H1 (cell line): ENCODE measurements at regions not wholly inside any gene's neighbourhood (a gene's known extent, or its start where the extent isn't known, plus 50 kb on each side); places are given as distances from the start of the nearest gene placed in this dataset.

ENCODE experiments used
- CTCF ChIA-PET: fragments of 300-600 bp; sonication (Branson Sonifier 250); formaldehyde crosslinking; loops from one replicate; lab custom pipeline; 2021; ENCODE audit not compliant: partially characterized antibody; lab: Charles Lee
- POLR2A ChIA-PET: fragments of 300-600 bp; sonication (Branson Sonifier 250); formaldehyde crosslinking; loops from one replicate; lab custom pipeline; 2021; ENCODE audit warnings: inconsistent platforms; ENCODE audit not compliant: partially characterized antibody; lab: Charles Lee
- DNase-seq, 2 experiments: peaks; one replicate each; pipeline versions ENCODE4 v3.0.0 to v3.0.0-alpha.2; 2010 to 2022; ENCODE audit warnings: low spot score in 2 of 2, low read depth in 1 of 2, mixed read lengths in 1 of 2
- FAIRE-seq: peaks from 2 replicates; lab custom pipeline; 2011; peaks lifted over from hg19 to GRCh38; lab: Jason Lieb, UNC
- H2AFZ ChIP-seq: 2 replicates; pipeline ENCODE4 v1.8.1; 2012; ENCODE audit warnings: low read length, inconsistent platforms
- H2AK5ac ChIP-seq: 2 replicates; pipeline ENCODE4 v1.6.1; 2013; ENCODE audit warnings: low read depth, low read length
- H2BK120ac ChIP-seq: replicated peaks from 2 replicates; pipeline ENCODE3; 2013; ENCODE audit warnings: low read depth, low read length, inconsistent platforms
- H2BK12ac ChIP-seq: 2 replicates; pipeline ENCODE4 v1.6.1; 2013; ENCODE audit warnings: low read depth, low read length
- H2BK15ac ChIP-seq: 2 replicates; pipeline ENCODE4 v1.6.1; 2013; ENCODE audit warnings: low read length
- H2BK20ac ChIP-seq: 2 replicates; pipeline ENCODE4 v1.6.1; 2013; ENCODE audit warnings: low read length
- H2BK5ac ChIP-seq: 2 replicates; pipeline ENCODE4 v1.6.1; 2013; ENCODE audit warnings: low read depth, low read length
- H3K14ac ChIP-seq: 2 replicates; pipeline ENCODE4 v1.6.1; 2013; ENCODE audit warnings: inconsistent platforms; ENCODE audit not compliant: insufficient read length
- H3K18ac ChIP-seq: 2 replicates; pipeline ENCODE4 v1.6.1; 2013; ENCODE audit warnings: low read length; ENCODE audit errors: extremely low read depth
- H3K23ac ChIP-seq: 2 replicates; pipeline ENCODE4 v1.6.1; 2013; ENCODE audit warnings: inconsistent platforms; ENCODE audit not compliant: insufficient read length
- H3K23me2 ChIP-seq: 2 replicates; pipeline ENCODE4 v1.6.1; 2013; ENCODE audit warnings: low read depth, low read length
- H3K27ac ChIP-seq: 2 replicates; pipeline ENCODE4 v1.6.1; 2011; ENCODE audit warnings: low read depth, low read length, inconsistent platforms
- H3K27me3 ChIP-seq, 4 experiments: replicated peaks in 1 of 4; 1 replicate in 1 of 4; 2 replicates in 3 of 4; pipeline versions ENCODE4 v1.6.1 to v1.8.1; 2011 to 2013; ENCODE audit warnings: low read length in 3 of 4, mild to moderate bottlenecking in 3 of 4, inconsistent platforms in 2 of 4, mixed read lengths in 2 of 4, moderate library complexity in 1 of 4; ENCODE audit not compliant: control insufficient read depth in 3 of 4, insufficient read depth in 3 of 4; ENCODE audit errors: extremely low read depth in 1 of 4
- H3K36me3 ChIP-seq, 4 experiments: 2 replicates each; pipeline versions ENCODE4 v1.6.1 to v1.8.1; 2011 to 2013; ENCODE audit warnings: mild to moderate bottlenecking in 4 of 4, low read length in 3 of 4, moderate library complexity in 2 of 4, control low read depth in 1 of 4, inconsistent platforms in 1 of 4; ENCODE audit not compliant: insufficient read depth in 4 of 4, control insufficient read depth in 2 of 4
- H3K4ac ChIP-seq: replicated peaks from 2 replicates; pipeline ENCODE3; 2013; ENCODE audit warnings: low read length, low read depth, mixed read lengths, inconsistent platforms; ENCODE audit not compliant: insufficient read length
- H3K4me1 ChIP-seq, 4 experiments: replicated peaks in 1 of 4; 1 replicate in 1 of 4; 2 replicates in 3 of 4; pipeline versions ENCODE4 v1.6.1 to v1.8.1; 2011 to 2013; ENCODE audit warnings: low read length in 3 of 4, inconsistent platforms in 2 of 4, mixed read lengths in 1 of 4; ENCODE audit not compliant: insufficient read depth in 4 of 4, control insufficient read depth in 3 of 4
- H3K4me2 ChIP-seq, 2 experiments: 2 replicates each; pipeline versions ENCODE4 v1.6.1 to v1.8.1; 2011 to 2013; ENCODE audit warnings: low read depth in 2 of 2, low read length in 2 of 2, control low read depth in 1 of 2, inconsistent platforms in 1 of 2, mild to moderate bottlenecking in 1 of 2; ENCODE audit not compliant: insufficient read depth in 1 of 2
- H3K4me3 ChIP-seq, 4 experiments: fragments of 200-600, 300-600 bp in 1 of 4; sonication (generic), shearing (Covaris generic), sonication (Bioruptor Twin) in 1 of 4; 2 replicates each; pipeline versions ENCODE4 v1.5.1 to v1.8.1; 2011 to 2016; ENCODE audit warnings: low read length in 4 of 4, low read depth in 3 of 4, control low read depth in 2 of 4, inconsistent platforms in 2 of 4, mild to moderate bottlenecking in 2 of 4, mixed read lengths in 1 of 4, moderate library complexity in 1 of 4; ENCODE audit not compliant: insufficient read depth in 2 of 4; ENCODE audit errors: extremely low read depth in 1 of 4
- H3K56ac ChIP-seq: replicated peaks from 2 replicates; pipeline ENCODE3; 2013; ENCODE audit warnings: low read depth, mild to moderate bottlenecking, mixed read lengths, low read length, inconsistent platforms; ENCODE audit not compliant: insufficient read length
- H3K79me1 ChIP-seq: 2 replicates; pipeline ENCODE4 v1.6.1; 2013; ENCODE audit warnings: low read depth, low read length, control low read depth
- H3K79me2 ChIP-seq, 2 experiments: 2 replicates each; pipeline versions ENCODE4 v1.6.1 to v1.8.1; 2012 to 2013; ENCODE audit warnings: low read length in 2 of 2, mild to moderate bottlenecking in 2 of 2, inconsistent platforms in 1 of 2; ENCODE audit not compliant: insufficient read depth in 2 of 2, control insufficient read depth in 1 of 2
- H3K9ac ChIP-seq, 4 experiments: replicated peaks in 1 of 4; 1 replicate in 1 of 4; 2 replicates in 3 of 4; pipeline versions ENCODE4 v1.6.1 to v1.8.1; 2011 to 2013; ENCODE audit warnings: low read depth in 3 of 4, low read length in 3 of 4, control low read depth in 2 of 4, mild to moderate bottlenecking in 2 of 4, moderate library complexity in 2 of 4, inconsistent platforms in 1 of 4; ENCODE audit errors: extremely low read depth in 1 of 4
- H3K9me3 ChIP-seq, 2 experiments: 2 replicates each; pipeline versions ENCODE4 v1.6.1 to v1.8.1; 2012 to 2013; ENCODE audit warnings: mild to moderate bottlenecking in 2 of 2, moderate library complexity in 2 of 2, control low read depth in 1 of 2, inconsistent platforms in 1 of 2, low read depth in 1 of 2, low read length in 1 of 2, mixed read lengths in 1 of 2; ENCODE audit not compliant: insufficient read depth in 2 of 2
- H4K20me1 ChIP-seq, 2 experiments: replicated peaks in 1 of 2; 2 replicates each; pipeline versions ENCODE3 to v1.8.1; 2011 to 2013; ENCODE audit warnings: inconsistent platforms in 2 of 2, low read length in 2 of 2, mild to moderate bottlenecking in 1 of 2; ENCODE audit not compliant: insufficient read depth in 2 of 2, control insufficient read depth in 1 of 2
- H4K5ac ChIP-seq: 2 replicates; pipeline ENCODE4 v1.6.1; 2013; ENCODE audit warnings: low read length, low read depth, mixed read lengths, inconsistent platforms; ENCODE audit not compliant: insufficient read length
- H4K8ac ChIP-seq: 2 replicates; pipeline ENCODE4 v1.8.0; 2013; ENCODE audit warnings: mild to moderate bottlenecking, moderate library complexity, low read length, inconsistent platforms; ENCODE audit not compliant: insufficient read depth; ENCODE audit errors: extremely low read depth
- H4K91ac ChIP-seq: replicated peaks from 2 replicates; pipeline ENCODE3; 2013; ENCODE audit warnings: low read length, mixed read lengths, inconsistent platforms; ENCODE audit not compliant: insufficient read length
- ASH2L ChIP-seq: fragments of 200-600, 300-600 bp; sonication (generic); IDR thresholded peaks from one replicate; pipeline ENCODE4 v1.7.1; 2017; ENCODE audit warnings: low read length
- GABPA ChIP-seq: IDR thresholded peaks from 2 replicates; pipeline ENCODE4 v1.6.1; 2011; ENCODE audit warnings: mild to moderate bottlenecking, low read length, moderate library complexity, borderline replicate concordance; ENCODE audit not compliant: insufficient read depth
- GTF2F1 ChIP-seq: IDR thresholded peaks from 2 replicates; pipeline ENCODE4 v1.6.1; 2012; ENCODE audit warnings: low read depth, low read length, improper control_type of control experiment, borderline replicate concordance
- KDM5A ChIP-seq: fragments of 200-600 bp; IDR thresholded peaks from 2 replicates; pipeline ENCODE4 v1.7.1; 2012; ENCODE audit warnings: mild to moderate bottlenecking, low read length, inconsistent platforms, mixed read lengths
- MAFK ChIP-seq: IDR thresholded peaks from 2 replicates; pipeline ENCODE4 v1.6.1; 2012; ENCODE audit warnings: low read depth, mild to moderate bottlenecking, improper control_type of control experiment, low read length
- MAX ChIP-seq: IDR thresholded peaks from 2 replicates; pipeline ENCODE4 v1.6.1; 2012; ENCODE audit warnings: inconsistent platforms
- RFX5 ChIP-seq: IDR thresholded peaks from 2 replicates; pipeline ENCODE4 v1.6.1; 2011; ENCODE audit warnings: low read depth, low read length, improper control_type of control experiment, borderline replicate concordance
- SAP30 ChIP-seq: fragments of 300-600 bp; sonication (generic); IDR thresholded peaks from 2 replicates; pipeline ENCODE4 v1.7.1; 2012; ENCODE audit warnings: low read length, moderate library complexity, mild to moderate bottlenecking, inconsistent platforms; ENCODE audit not compliant: insufficient read depth, insufficient replicate concordance
- SRF ChIP-seq: IDR thresholded peaks from 2 replicates; pipeline ENCODE4 v1.6.1; 2011; ENCODE audit warnings: mild to moderate bottlenecking, low read depth, low read length, moderate library complexity
- TAF7 ChIP-seq: optimal IDR thresholded peaks from 2 replicates; pipeline ENCODE3; 2011; ENCODE audit warnings: low read depth, mild to moderate bottlenecking, inconsistent platforms, low read length, moderate library complexity, borderline replicate concordance
- USF2 ChIP-seq: IDR thresholded peaks from 2 replicates; pipeline ENCODE4 v1.6.1; 2011; ENCODE audit warnings: low read length, improper control_type of control experiment
- ZNF274 ChIP-seq: IDR thresholded peaks from 2 replicates; pipeline ENCODE4 v1.7.0; 2012; ENCODE audit warnings: low read length, borderline replicate concordance; ENCODE audit errors: extremely low read depth
- WGBS, 2 experiments: shearing (Covaris generic) in 1 of 2; methylation state at CpG; one replicate each; pipeline versions ENCODE4 v1.1.6 to v1.1.7; 2013 to 2015; ENCODE audit warnings: low lambda C conversion rate in 2 of 2, mixed read lengths in 2 of 2, inconsistent platforms in 1 of 2, low coverage in 1 of 2, missing lambda C conversion rate in 1 of 2; ENCODE audit not compliant: insufficient replicate concordance in 2 of 2, insufficient coverage in 1 of 2, insufficient read length in 1 of 2; ENCODE audit errors: extremely low coverage in 1 of 2, missing lambda C conversion rate in 1 of 2; 5-methylcytosine and 5-hydroxymethylcytosine counted together

- no peaks in the 10 kb centered on the region; a peak in 2 of 7 replicates for H3K27me3 ChIP-seq
- H3K79me2 ChIP-seq: no peaks in the 10 kb centered on the region
- no peak overlapping the region for H2BK12ac ChIP-seq
- no peak overlapping the region for H3K4ac ChIP-seq
- H4K8ac ChIP-seq: no peak overlapping the region
- no peaks in the 10 kb centered on the region for H3K9me3 ChIP-seq
- no peak overlapping the region for H2BK20ac ChIP-seq
- no peaks in the 10 kb centered on the region for H3K36me3 ChIP-seq
- H4K20me1 ChIP-seq: no peaks in the 10 kb centered on the region
- FAIRE-seq: no peak
- H3K18ac ChIP-seq: no peak overlapping the region
- CTCF ChIA-PET: interaction anchor here (0.9 kb wide), 1 partner anchor 10 kb away, joined by 4 read pairs; no protein-coding TSS in a partner anchor
- no peak overlapping the region for H3K9ac ChIP-seq
- H3K23me2 ChIP-seq: no peaks in the 10 kb centered on the region
- H4K5ac ChIP-seq: no peak overlapping the region
- POLR2A ChIA-PET: no interaction called here
- no peak overlapping the region for H2BK5ac ChIP-seq
- WGBS, 2 experiments: 84% methylated on average over 7 of the region's 7 CpGs; no CpG with 5 or more reads in 1 of the 2 experiments
- H3K14ac ChIP-seq: no peak overlapping the region
- H2AFZ ChIP-seq: no peak overlapping the region
- H4K91ac ChIP-seq: no peak overlapping the region
- no peak overlapping the region for H3K56ac ChIP-seq
- H3K4me1 ChIP-seq: no peaks in the 10 kb centered on the region; a peak in 1 of 7 replicates
- TF ChIP-seq ASH2L (no peak), MAX (no peak), TAF7 (no peak), KDM5A (no peak), RFX5 (no peak), ZNF274 (no peak), MAFK (no peak), SAP30 (no peak), GABPA (no peak), SRF (no peak), GTF2F1 (no peak), USF2 (no peak)
- H2BK15ac ChIP-seq: no peak overlapping the region
- no peak for DNase-seq
- H3K4me2 ChIP-seq: no peak overlapping the region
- no peak overlapping the region for H2BK120ac ChIP-seq
- no peak overlapping the region for H3K27ac ChIP-seq
- no peak overlapping the region for H2AK5ac ChIP-seq
- H3K23ac ChIP-seq: no peak overlapping the region
- no peak overlapping the region for H3K4me3 ChIP-seq
- no peaks in the 10 kb centered on the region for H3K79me1 ChIP-seq
These were observed 332.2 kb downstream of the ZNF516 start for GRCh38 chr18:76162886-76163285.
